NCI-H526 (cell line): ENCODE measurements at regions not wholly inside any gene's neighbourhood (a gene's known extent, or its start where the extent isn't known, plus 50 kb on each side); places are given as distances from the start of the nearest gene placed in this dataset.
"Not testable (repeated sequence)": the region's sequence is repeated elsewhere in the genome, so short reads cannot be mapped to it uniquely, and the experiment has no call there.

Experiments
- DNase-seq, 2 experiments: peaks; one replicate each; lab custom pipeline; 2025; lab: John Stamatoyannopoulos, UW

GRCh38 chr4:61011936-61012335 is 188.2 kb upstream of the ADGRL3 start:
- not testable (repeated sequence) for DNase-seq

GRCh38 chr4:61024610-61025009 is 175.5 kb upstream of the ADGRL3 start:
- no peak for DNase-seq

GRCh38 chr4:61027939-61028338 is 172.2 kb upstream of the ADGRL3 start:
- DNase-seq: no peak

- peak in 1 of 2 experiments; percentile 22 for DNase-seq
Observed at GRCh38 chr4:61036071-61036684, 163.9 kb upstream of the ADGRL3 start.

GRCh38 chr4:61041527-61041926 is 158.6 kb upstream of the ADGRL3 start:
- DNase-seq: no peak

GRCh38 chr4:61044837-61045236 is 155.3 kb upstream of the ADGRL3 start:
- DNase-seq: no peak

- DNase-seq: no peak
Observed at GRCh38 chr4:61049018-61049417, 151.1 kb upstream of the ADGRL3 start.

GRCh38 chr4:61067381-61067780 is 132.7 kb upstream of the ADGRL3 start:
- DNase-seq: no peak

- DNase-seq: no peak
Observed at GRCh38 chr4:61068060-61068459, 132.1 kb upstream of the ADGRL3 start.

GRCh38 chr4:61068745-61069144 is 131.4 kb upstream of the ADGRL3 start:
- DNase-seq: peak; percentile 12 to 26

GRCh38 chr4:61070269-61070668 is 129.9 kb upstream of the ADGRL3 start:
- peak in 1 of 2 experiments; percentile 1 for DNase-seq

- no peak for DNase-seq
Observed at GRCh38 chr4:61079427-61079826, 120.7 kb upstream of the ADGRL3 start.

- DNase-seq: no peak
Observed at GRCh38 chr4:61079976-61080375, 120.2 kb upstream of the ADGRL3 start.

- DNase-seq: no peak
Observed at GRCh38 chr4:61085534-61085933, 114.6 kb upstream of the ADGRL3 start.

- no peak for DNase-seq
Observed at GRCh38 chr4:61086357-61086756, 113.8 kb upstream of the ADGRL3 start.

- DNase-seq: no peak
Observed at GRCh38 chr4:61086979-61087378, 113.1 kb upstream of the ADGRL3 start.

- DNase-seq: no peak
Observed at GRCh38 chr4:61094854-61095598, 105.1 kb upstream of the ADGRL3 start.

GRCh38 chr4:61128682-61129081 is 71.4 kb upstream of the ADGRL3 start:
- no peak for DNase-seq

- no peak for DNase-seq
Observed at GRCh38 chr4:61129971-61130370, 70.2 kb upstream of the ADGRL3 start.

- no peak for DNase-seq
Observed at GRCh38 chr4:61143461-61143860, 56.7 kb upstream of the ADGRL3 start.

- DNase-seq: no peak
Observed at GRCh38 chr4:61149278-61149677, 50.8 kb upstream of the ADGRL3 start.
